HEK293 (cell line): ENCODE measurements at regions not wholly inside any gene's neighbourhood (a gene's known extent, or its start where the extent isn't known, plus 50 kb on each side); places are given as distances from the start of the nearest gene placed in this dataset.

Source experiments
- CTCF ChIA-PET: fragments of 350-600 bp; formaldehyde crosslinking; extraction: SDS; loops from one replicate; lab custom pipeline; 2021; ENCODE audit warnings: antibody characterized with exemption; lab: Yijun Ruan, JAX
- POLR2A ChIA-PET: fragments of 300-600 bp; formaldehyde crosslinking; extraction: SDS; loops from one replicate; lab custom pipeline; 2020; ENCODE audit warnings: antibody characterized with exemption, inconsistent platforms; lab: Yijun Ruan, JAX
- H3K27ac ChIP-seq: fragments of 200-500 bp; sonication (Bioruptor generic); 2 replicates; pipeline ENCODE4 v1.5.1; 2014; ENCODE audit warnings: low read depth, low read length, control low read depth, inconsistent platforms; ENCODE audit errors: extremely low read depth
- H3K36me3 ChIP-seq, 2 experiments: fragments of 200-500 bp in 1 of 2; sonication (Bioruptor generic) in 1 of 2; 1 replicate in 1 of 2; 2 replicates in 1 of 2; pipeline ENCODE4 v1.5.1; 2014 to 2017; ENCODE audit warnings: inconsistent platforms in 2 of 2, low read length in 2 of 2; ENCODE audit not compliant: control insufficient read depth in 2 of 2, insufficient read depth in 1 of 2
- H3K4me1 ChIP-seq: fragments of 200-500 bp; sonication (Bioruptor generic); 2 replicates; pipeline ENCODE4 v1.5.1; 2014; ENCODE audit warnings: mild to moderate bottlenecking, low read length, inconsistent platforms; ENCODE audit not compliant: control insufficient read depth, insufficient read depth
- H3K4me3 ChIP-seq: 2 replicates; pipeline ENCODE4 v1.5.1; 2011; ENCODE audit warnings: low read depth, mild to moderate bottlenecking, control low read depth, low read length, moderate library complexity
- H3K9me3 ChIP-seq: fragments of 200-500 bp; sonication (Bioruptor generic); 2 replicates; pipeline ENCODE4 v1.5.1; 2014; ENCODE audit warnings: low read depth, low read length, inconsistent platforms; ENCODE audit not compliant: control insufficient read depth, insufficient read depth
- HOXC10 ChIP-seq: sonication (generic); formaldehyde crosslinking; IDR thresholded peaks from 2 replicates; pipeline ENCODE4 v1.8.1; 2023; ENCODE audit warnings: mild to moderate bottlenecking, missing genetic modification reagents
- PRDM6 ChIP-seq: fragments of 450-650 bp; formaldehyde crosslinking; IDR thresholded peaks from 2 replicates; pipeline ENCODE4 v1.5.1; 2017; ENCODE audit warnings: missing biosample characterization, missing genetic modification characterization
- TSHZ1 ChIP-seq: fragments of 450-650 bp; formaldehyde crosslinking; IDR thresholded peaks from 2 replicates; pipeline ENCODE4 v1.5.1; 2016; ENCODE audit warnings: missing biosample characterization, missing genetic modification characterization, borderline replicate concordance
- WT1 ChIP-seq: fragments of 450-650 bp; formaldehyde crosslinking; IDR thresholded peaks from 2 replicates; pipeline ENCODE4 v1.5.1; 2016; ENCODE audit warnings: missing biosample characterization, missing genetic modification characterization
- ZNF404 ChIP-seq: fragments of 450-650 bp; formaldehyde crosslinking; IDR thresholded peaks from 2 replicates; pipeline ENCODE4 v1.5.1; 2017; ENCODE audit warnings: missing biosample characterization, missing genetic modification characterization
- ZNF555 ChIP-seq: fragments of 450-650 bp; formaldehyde crosslinking; conservative IDR thresholded peaks from 2 replicates; pipeline ENCODE4 v1.5.1; 2017; ENCODE audit warnings: missing biosample characterization, mild to moderate bottlenecking, missing genetic modification characterization, inconsistent platforms
- TF ChIP-seq, protein P1 (sequence below): fragments of 450-650 bp; formaldehyde crosslinking; IDR thresholded peaks from 2 replicates; pipeline ENCODE4 v1.5.1; 2016; ENCODE audit warnings: missing biosample characterization, missing genetic modification characterization, borderline replicate concordance
- TF ChIP-seq, protein P2 (sequence below): fragments of 450-650 bp; formaldehyde crosslinking; IDR thresholded peaks from 2 replicates; pipeline ENCODE4 v1.5.1; 2016; ENCODE audit warnings: missing biosample characterization, missing genetic modification characterization
- TF ChIP-seq, protein P3 (sequence below): fragments of 450-650 bp; formaldehyde crosslinking; IDR thresholded peaks from 2 replicates; pipeline ENCODE4 v1.5.1; 2017; ENCODE audit warnings: missing biosample characterization, missing genetic modification characterization

DNA sequence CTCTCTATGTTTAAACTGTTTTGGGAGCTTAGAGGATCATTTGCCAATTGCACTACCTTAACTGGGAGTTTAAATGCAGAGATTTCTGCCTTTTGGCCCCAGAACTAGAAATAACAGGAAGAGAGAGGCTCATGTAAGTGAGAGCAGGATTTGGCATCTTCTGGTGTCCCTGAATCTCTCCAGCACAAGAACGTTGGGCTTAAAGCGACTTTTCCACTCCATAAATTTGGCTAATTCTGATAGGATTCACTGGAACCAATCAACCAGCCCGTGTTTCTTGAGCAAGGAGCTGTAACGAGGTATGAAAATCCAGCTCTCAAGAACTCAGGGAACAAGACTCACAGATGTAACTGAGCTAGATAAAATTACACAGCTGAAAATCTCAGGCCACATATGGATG is 181.0 kb downstream of the C1D start:
- no peaks in the 10 kb centered on the region for H3K9me3 ChIP-seq
- no peaks in the 10 kb centered on the region for H3K4me1 ChIP-seq
- CTCF ChIA-PET, result no interaction called here
- no peaks in the 10 kb centered on the region for H3K36me3 ChIP-seq
- no peak for TF ChIP-seq PRDM6
- TF ChIP-seq, all 188 proteins: peak for 0
- H3K27ac ChIP-seq, result no peak overlapping the region
- no peak overlapping the region for H3K4me3 ChIP-seq
- POLR2A ChIA-PET, result no interaction called here

GRCh38 chr2:67883316-67884087 is 179.3 kb downstream of the C1D start:
- H3K36me3 ChIP-seq, result no peaks in the 10 kb centered on the region
- H3K27ac ChIP-seq, result no peak overlapping the region
- H3K9me3 ChIP-seq, result no peaks in the 10 kb centered on the region
- no peak overlapping the region for H3K4me3 ChIP-seq
- CTCF ChIA-PET, result interaction anchor here (0.7 kb wide), 2 partner anchors 10 to 91 kb away, joined by 3 to 6 read pairs; no protein-coding TSS in a partner anchor
- TF ChIP-seq HOXC10 (no peak), ZNF404 (no peak), ZNF555 (tag by site-specific recombination) (no peak), WT1 (tag by site-specific recombination) (no peak), TSHZ1 (tag by site-specific recombination) (no peak)
- TF ChIP-seq, protein P1, sequence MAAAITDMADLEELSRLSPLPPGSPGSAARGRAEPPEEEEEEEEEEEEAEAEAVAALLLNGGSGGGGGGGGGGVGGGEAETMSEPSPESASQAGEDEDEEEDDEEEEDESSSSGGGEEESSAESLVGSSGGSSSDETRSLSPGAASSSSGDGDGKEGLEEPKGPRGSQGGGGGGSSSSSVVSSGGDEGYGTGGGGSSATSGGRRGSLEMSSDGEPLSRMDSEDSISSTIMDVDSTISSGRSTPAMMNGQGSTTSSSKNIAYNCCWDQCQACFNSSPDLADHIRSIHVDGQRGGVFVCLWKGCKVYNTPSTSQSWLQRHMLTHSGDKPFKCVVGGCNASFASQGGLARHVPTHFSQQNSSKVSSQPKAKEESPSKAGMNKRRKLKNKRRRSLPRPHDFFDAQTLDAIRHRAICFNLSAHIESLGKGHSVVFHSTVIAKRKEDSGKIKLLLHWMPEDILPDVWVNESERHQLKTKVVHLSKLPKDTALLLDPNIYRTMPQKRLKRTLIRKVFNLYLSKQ (tag by site-specific recombination), result no peak
- TF ChIP-seq, protein P2, sequence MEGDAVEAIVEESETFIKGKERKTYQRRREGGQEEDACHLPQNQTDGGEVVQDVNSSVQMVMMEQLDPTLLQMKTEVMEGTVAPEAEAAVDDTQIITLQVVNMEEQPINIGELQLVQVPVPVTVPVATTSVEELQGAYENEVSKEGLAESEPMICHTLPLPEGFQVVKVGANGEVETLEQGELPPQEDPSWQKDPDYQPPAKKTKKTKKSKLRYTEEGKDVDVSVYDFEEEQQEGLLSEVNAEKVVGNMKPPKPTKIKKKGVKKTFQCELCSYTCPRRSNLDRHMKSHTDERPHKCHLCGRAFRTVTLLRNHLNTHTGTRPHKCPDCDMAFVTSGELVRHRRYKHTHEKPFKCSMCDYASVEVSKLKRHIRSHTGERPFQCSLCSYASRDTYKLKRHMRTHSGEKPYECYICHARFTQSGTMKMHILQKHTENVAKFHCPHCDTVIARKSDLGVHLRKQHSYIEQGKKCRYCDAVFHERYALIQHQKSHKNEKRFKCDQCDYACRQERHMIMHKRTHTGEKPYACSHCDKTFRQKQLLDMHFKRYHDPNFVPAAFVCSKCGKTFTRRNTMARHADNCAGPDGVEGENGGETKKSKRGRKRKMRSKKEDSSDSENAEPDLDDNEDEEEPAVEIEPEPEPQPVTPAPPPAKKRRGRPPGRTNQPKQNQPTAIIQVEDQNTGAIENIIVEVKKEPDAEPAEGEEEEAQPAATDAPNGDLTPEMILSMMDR (tag by site-specific recombination), result no peak
- TF ChIP-seq, protein P3, sequence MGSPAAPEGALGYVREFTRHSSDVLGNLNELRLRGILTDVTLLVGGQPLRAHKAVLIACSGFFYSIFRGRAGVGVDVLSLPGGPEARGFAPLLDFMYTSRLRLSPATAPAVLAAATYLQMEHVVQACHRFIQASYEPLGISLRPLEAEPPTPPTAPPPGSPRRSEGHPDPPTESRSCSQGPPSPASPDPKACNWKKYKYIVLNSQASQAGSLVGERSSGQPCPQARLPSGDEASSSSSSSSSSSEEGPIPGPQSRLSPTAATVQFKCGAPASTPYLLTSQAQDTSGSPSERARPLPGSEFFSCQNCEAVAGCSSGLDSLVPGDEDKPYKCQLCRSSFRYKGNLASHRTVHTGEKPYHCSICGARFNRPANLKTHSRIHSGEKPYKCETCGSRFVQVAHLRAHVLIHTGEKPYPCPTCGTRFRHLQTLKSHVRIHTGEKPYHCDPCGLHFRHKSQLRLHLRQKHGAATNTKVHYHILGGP, result no peak
- no peaks in the 10 kb centered on the region for H3K4me1 ChIP-seq
- POLR2A ChIA-PET, result no interaction called here
